ENCODE measurements at regions not wholly inside any gene's neighbourhood (a gene's known extent, or its start where the extent isn't known, plus 50 kb on each side); places are given as distances from the start of the nearest gene placed in this dataset.

DNA sequence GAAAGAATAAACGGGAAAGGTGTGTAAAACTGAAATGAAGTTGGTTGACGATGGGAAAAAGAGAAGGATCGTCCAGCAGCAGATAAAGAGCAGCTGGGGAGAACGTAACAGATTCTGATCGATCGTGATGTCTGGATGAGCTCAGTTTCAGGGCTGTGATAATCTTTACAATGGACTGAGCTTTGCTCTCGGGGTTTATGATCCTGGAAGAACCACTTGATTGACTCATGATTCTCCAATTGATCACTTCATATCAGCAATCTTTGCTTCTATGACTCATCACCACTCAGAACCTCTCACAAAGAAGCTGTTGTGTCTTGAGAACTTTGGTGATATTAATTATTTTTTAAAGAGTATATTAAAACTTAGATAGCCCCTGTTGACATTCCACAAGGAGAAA is 690.7 kb downstream of the TUSC7 start:
- no peak for DNase-seq (ENCODE audit: low spot score)

DNA sequence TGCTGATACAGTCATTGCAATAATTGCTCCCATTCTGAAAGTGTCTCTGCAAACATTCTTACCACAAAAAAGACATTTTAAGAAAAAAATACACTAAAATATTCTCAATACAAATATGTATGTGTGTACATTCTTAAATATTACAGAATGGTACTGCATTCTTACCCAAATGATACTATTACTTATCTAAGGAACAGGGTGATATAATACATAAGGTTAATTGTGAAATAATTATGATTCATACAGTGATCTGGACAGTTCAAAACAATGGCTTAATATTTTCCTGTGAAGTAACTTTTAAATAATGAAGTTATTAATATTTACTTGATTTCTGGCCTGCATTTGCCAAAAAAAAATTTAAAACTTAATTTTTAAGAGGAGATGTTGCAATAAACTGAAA is 694.6 kb downstream of the TUSC7 start:
- no peak for DNase-seq (ENCODE audit: low spot score)

DNA sequence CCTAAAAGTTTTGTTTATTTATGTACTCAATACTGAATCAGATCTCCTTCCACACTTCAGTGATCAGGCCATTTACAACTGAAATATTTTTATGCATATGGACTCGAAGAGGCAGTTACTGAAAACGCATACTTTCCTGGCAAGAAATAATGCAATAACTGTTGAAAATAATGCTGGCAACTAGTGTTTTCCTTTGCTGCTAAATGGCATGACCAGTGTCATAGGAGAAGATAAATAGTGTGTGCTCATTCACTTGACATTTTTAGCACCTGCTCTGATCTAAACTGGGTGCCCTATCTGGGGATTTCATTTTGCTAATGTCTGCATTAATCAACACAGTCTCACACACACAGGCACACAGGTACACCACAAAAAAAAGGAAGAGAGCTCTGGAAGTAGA is 695.2 kb downstream of the TUSC7 start:
- no peak for DNase-seq (ENCODE audit: low spot score)

DNA sequence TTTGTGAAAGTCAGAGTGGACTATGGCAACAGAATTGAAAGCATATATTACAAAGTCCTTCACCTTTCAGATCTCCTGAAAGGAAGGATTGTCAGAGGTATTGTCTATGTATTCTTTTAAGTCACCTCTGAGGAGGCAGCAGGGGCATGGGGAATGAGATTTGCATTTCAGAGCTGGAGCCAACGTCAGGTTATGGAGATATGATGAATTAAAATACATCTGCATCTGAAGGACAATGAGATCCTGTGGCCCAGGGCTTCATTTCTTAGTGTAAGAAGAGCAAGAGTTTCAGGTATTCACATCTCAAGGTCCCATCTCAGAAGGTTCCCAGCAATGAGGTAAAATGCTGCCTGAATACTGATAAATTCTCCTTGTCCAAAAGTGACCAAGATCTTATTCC is 695.8 kb downstream of the TUSC7 start:
- no peak for DNase-seq (ENCODE audit: low spot score)

DNA sequence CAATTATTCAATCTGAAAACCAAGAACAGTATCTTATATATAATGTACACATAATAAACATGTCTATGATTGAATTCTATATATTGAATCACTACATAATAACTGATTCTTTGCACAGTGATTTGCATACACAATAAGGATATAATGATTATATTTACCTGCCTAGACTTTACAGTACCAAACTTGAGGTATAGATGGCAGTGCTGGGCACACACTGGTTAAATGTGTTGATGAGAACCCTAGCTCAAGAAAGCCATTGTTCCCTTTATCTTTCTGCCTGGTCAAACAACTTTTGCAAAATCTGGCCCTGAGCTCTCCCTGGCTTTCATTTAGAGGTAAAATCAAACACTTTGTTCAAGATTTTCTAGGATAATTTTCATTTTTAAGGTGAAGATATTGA is 697.7 kb downstream of the TUSC7 start:
- peak; percentile 9 for DNase-seq (ENCODE audit: low spot score)

DNA sequence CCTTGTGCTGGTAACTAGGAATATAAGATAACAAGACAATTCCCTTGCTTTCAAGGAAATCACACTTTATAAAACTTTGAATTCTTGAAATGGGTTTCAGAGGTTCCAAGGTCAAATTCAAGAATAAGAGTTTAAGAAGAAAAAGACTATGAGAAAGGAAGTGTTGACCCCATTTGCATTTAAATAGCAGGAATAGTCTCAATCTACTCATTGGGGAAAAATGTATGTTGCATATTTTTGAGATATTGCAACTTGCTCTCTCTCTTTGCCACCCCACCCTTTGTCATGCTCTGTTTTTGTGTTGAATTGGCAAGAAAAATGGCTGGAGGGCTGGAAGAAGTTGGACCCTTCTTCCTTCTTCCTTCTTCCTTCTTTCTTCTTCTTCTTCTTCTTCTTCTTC is 699.2 kb downstream of the TUSC7 start:
- peak; percentile 14 for DNase-seq (ENCODE audit: low spot score)

DNA sequence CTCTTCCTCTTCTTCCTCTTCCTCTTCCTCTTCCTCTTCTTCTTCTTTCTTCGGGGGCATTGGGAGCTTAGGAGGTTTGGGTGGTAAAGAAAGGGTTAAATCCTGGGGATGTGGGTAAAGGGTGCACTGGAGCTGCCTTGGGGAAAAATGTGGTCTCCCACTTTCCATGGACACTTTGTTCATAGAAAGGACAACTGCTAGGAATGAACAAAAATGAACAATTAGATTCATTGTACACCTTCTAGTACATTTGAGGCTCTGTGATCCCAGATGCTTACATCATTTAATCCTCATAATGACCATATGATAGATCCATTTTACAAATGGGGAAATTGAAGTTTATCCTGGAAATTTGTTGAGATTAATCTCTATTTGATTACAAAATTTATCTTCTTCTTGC is 699.7 kb downstream of the TUSC7 start:
- DNase-seq (ENCODE audit: low spot score) = no peak

DNA sequence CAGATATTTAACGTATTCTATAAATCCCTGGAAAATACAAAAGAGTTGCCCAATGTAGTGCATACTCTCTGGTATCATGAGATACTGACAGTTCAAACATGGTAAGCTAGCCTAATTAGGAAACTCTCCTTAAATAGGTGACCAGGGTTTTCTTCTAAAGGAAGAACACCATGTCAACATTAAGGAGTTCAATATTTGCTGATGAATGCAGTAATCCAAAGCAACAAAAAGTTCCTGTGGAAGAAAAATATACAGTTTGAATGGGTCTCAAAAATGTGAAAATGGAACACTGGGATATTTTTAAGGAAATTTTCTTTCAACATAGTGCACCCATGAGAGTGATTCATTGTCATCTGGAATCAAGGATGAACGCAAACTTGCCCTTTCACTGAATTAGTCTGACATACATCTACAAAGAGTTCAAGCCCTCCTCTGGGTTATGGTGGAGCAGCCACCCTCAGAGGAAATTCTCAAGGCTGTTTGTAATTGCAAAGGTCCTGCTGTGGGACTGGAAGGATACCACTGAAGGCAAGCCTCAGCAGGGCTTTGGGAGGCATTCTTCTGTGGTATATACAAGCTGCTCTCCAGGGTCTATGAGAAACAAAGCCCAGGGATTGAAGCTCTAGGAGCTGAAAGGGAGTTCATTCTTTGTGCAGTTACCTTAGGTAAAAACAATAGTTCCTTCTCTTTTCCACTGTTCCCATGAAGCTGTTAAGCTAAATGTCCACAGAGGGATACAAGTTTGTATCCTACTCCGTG is 700.3 kb downstream of the TUSC7 start:
- DNase-seq (ENCODE audit: low spot score) = no peak

DNA sequence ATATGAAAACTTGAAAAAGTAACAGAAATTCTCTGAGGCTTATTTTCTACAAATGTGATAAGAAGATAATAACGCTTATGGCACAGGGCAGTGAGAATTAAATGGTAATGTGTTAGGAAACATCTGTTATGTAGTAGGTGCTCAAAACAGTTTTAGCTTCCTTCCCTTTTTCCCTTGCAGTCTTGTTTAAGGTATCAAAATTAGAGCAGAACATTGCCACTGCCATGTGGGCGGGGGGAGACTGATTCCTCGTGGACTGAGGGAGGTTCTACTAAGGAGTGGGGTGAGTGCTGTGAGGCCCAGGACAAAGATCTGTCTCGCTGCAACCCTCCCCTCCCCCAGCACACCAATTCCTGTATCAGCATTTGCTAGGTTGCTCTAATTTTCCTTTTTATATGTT is 702.4 kb downstream of the TUSC7 start:
- no peak for DNase-seq (ENCODE audit: low spot score)

DNA sequence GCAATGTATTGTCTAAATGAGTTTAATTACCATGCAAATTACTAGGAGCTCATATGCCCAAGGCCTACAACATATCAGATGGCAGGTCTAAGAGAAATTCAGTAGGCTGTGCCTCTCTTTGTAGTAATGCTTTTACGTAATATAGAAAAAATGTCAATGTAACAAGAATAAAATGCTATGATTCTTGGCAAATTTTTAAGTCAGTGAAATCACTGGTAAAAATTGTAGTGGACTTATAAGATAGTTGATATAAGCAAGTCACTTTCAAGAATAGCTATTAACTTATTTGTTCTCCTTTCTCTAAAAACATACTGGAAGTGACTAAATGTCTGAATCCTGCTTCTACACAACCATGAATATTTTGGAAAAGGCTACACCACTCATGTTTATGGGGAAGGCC is 707.8 kb downstream of the TUSC7 start:
- DNase-seq (ENCODE audit: low spot score) = peak; percentile 2

DNA sequence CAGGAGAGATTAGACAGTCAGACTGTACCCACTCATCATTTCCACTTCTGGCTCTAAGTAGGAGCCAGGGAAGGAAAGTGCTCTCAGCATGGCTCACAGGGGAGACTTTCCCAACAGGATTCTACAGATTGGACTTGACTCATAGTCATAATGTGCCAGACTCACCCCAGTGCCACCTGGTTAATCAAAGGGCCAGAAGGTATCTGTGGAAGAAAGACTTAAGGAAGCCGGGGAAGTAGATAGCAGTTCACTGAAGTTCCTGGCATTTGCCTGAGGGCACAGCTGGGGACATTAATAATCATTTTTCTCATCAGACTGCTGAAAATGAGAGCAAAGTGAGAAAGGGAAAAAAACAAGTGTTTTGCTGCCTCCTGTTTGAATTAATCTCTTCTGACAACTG is 717.5 kb downstream of the TUSC7 start:
- no peak for DNase-seq (ENCODE audit: low spot score)

DNA sequence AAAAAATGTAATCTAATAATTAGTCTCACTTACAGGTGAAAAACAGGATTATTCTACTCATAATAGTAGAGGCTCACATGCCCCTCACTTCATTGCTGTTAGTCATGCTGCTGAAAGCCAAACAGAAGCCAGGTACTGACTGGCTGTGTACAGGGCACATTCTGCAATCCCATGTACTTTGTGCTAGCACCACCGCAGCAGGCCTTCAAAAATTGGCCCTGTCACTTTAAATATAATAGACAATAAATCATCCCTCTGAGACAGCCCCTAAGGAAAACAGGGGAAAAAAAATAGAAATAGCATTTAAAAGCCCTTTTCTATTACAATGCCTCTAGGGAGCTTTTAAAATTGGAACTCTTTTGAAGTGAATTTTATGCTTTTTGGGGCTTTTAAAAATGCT is 723.8 kb downstream of the TUSC7 start:
- no peak for DNase-seq (ENCODE audit: low spot score)

DNA sequence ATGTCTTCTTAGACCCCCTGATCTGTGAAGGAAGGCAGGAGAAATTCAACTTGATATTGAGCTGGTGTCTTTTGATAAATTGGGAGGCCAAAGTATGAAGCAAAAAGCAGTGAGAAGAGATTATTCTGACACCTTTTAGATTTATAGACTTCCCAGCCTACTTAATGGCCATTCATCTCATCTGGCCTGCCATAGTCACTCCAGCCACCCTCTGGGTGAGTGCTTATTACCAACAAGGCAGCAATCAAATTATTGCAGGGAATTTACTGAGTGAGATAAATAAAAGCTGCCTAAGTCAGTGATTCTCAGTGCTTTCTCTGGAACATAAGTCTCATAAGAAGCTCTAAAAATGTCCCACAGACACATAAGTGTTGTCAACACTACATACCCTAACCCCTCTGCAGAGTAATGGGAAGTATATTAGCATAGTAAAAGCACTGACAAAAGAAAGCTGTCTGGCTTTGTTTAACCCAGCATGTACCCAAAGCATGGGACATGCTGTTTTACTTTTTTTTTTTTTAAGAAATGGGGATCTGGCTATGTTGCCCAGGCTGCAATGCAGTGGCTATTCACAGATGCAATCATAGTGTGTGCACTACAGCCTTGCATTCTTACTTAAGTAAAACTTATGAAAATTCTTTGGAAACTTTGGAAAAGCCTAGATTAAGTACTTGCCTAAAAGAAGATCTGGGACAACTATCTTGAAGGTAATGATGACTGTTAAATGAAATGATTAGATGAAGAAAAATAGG is 725.3 kb downstream of the TUSC7 start:
- no peak for DNase-seq (ENCODE audit: low spot score)

DNA sequence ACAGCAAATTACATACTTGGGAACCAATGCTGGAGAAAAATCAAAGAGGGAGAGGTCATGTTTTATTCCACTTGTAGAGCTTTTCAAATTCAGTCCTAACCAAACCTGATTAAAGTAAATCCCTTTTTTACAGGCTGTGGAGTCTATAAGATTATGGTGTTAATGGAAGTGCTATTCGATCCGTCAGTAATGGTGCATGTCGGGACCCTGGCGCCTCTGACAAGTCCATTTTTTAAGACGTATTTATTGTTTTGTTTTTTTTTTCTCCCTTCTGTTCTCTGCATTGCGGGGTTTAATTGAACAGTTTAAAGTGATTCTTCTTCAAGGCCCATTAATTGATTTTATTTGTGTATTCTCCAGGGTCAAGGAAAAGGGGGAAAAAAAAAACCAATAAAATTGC is 725.9 kb downstream of the TUSC7 start:
- DNase-seq (ENCODE audit: low spot score) = no peak

DNA sequence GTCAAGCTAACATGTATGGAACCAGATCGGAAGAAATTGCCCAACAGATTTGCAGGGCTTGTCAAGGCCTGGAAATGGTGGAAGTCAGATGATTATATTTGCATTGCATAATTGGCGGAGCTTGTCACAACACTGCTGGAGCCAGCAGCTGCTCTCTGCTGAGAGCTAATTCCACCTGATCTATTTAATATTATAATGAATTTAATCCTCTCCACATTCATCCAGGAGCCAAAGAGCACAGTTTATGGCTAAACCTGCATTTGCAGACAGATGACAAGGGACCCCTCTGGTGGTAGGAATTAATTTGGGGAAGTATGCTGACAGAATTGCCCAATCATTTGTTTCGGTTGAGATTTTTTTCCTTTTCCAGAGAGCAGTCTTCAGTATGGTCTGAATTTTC is 730.2 kb downstream of the TUSC7 start:
- peak; percentile 22 for DNase-seq (ENCODE audit: low spot score)

DNA sequence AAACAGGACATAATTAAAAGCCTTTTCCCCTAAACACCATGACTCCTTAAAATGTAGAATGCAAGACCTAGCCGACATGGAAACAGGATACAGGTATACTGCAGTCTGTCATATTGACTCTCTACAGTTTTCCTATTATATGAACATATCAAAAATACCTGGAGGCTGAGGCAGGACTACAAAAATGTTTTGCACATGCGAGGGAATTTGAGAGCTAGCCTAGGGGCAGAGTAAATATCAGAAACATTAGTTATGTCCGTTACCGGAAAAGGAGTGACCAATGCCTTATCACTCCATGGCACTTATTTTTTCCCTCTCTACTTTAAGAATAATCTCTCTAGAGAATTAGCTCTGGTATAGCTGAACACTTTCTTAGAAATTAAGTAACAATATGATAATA is 732.3 kb downstream of the TUSC7 start:
- no peak for DNase-seq (ENCODE audit: low spot score)

DNA sequence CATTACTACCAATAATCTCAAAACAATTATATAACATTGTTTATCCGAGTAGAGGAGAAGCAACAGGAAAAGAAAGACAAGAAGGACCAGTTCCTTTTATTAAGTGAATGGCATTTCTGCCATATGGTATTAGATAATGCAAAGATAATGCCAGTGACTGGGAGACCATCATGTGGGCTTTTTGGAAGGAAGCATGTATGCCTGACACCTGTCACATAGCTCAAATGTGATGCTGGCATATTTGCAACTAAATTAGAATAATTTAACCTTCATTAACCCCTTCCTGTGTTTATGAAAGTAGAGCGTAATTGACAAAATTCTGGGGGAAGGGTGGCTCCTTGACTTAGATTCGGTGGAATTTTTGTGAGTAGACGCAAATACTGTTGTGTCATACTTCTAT is 733.0 kb downstream of the TUSC7 start:
- no peak for DNase-seq (ENCODE audit: low spot score)

DNA sequence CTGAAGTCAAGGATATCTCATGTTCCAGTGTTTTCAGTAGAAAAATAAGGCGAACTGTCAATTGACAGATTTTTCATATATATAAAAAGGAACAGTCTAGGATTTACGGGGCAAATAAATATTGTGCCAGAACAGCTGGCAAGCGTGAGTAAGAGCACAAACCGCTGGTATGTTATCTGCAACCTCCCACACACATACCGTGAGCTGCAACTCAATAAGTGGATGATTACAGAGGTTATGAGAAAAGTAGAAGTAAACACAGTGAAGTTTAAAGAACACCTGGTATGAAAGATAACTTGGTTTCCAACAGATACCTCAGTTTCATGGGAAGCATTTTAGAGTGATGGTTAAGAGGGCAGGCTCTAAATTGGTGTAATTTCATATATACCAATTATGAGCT is 733.4 kb downstream of the TUSC7 start:
- no peak for DNase-seq (ENCODE audit: low spot score)

DNA sequence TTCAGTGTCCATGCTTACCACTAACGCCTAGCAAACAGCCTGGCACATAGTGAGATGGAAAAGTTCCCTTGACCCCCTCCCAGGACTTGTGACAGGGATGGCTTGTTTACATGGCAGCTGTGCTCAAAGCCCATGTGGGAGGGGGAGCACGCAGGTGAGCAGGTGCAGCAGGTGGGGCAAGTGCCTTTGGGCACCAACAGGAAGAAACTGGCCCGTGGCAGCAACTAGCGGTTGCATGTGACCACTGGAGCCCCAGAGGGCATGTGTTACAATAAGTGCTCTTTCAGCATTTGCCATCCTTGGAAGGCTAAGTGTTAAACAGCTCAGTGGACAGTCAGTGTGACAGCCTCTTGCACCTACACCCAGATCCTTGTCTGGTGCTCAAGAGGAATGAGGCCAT is 734.6 kb downstream of the TUSC7 start:
- no peak for DNase-seq (ENCODE audit: low spot score)

DNA sequence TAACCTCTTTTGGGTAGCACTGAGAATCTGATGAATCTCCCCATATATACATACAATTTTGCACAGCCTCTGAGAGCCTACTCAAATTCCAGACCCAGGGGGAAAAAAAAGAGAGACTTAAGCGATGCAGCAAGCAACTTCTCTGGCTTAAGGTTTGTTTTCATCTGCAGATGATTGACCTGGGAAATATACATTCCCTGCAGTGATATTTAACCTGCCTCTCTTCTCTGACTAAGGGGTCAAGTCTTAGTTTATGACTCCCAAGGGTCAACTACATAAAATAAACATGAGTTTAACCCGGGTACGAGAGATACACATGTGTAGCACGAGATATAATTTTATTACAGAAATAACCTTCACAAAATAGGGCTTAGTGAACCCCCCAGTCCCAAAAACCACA is 737.8 kb downstream of the TUSC7 start:
- no peak for DNase-seq (ENCODE audit: low spot score)

DNA sequence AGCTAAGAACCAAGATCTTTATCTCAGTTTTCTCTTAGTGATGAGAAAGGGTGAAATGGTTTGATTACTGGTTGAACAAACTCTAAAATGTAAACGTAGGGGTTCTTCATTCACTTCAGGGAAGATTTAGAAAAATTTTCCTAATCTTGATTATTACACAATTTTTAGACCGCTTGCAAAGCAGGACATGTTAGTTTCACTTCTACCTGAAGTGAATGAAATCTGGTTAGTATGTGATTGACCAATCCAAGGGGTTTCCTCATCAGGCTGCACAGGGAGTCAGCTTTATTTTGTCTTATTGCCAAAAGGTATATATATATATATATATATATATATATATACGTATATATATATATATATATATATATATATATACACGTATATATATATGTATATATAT is 740.4 kb downstream of the TUSC7 start:
- DNase-seq (ENCODE audit: low spot score) = no peak

DNA sequence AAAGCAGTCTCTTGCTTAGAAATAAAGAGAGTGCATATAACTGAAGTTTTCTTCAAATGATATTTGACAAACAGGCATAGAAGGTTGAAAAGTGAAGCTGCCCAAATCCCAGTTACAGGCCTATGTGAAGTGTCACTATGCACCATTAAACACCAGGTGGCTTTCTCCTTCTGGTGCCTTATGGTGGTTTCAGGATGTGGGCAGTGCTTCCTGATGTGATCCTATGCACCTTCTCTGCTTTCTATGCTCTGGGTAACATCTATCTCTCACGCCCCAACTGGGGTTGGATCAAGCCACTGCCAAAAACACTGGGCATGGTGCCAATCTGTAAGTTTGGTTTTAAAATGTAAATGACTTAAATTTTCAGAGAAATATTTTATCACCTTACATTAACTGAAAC is 744.7 kb downstream of the TUSC7 start:
- no peak for DNase-seq (ENCODE audit: low spot score)

DNA sequence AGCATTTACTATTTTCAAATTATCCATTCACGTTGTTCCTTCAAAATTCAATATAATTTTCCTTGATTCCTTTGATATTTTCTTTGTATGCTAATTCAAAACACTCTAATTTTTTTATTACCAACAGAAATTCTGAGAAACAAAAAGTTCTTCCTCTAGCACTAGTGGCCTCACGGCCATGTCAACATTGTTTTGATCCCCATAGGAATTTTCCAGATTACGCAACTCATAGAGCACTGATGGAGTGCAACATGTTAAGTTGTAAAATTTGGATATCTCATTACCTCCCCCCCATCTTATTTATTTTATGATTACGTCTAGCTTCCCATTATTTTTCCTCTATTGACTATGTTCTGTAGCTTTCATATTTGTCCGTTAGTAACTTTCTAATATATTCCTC is 745.3 kb downstream of the TUSC7 start:
- no peak for DNase-seq (ENCODE audit: low spot score)

DNA sequence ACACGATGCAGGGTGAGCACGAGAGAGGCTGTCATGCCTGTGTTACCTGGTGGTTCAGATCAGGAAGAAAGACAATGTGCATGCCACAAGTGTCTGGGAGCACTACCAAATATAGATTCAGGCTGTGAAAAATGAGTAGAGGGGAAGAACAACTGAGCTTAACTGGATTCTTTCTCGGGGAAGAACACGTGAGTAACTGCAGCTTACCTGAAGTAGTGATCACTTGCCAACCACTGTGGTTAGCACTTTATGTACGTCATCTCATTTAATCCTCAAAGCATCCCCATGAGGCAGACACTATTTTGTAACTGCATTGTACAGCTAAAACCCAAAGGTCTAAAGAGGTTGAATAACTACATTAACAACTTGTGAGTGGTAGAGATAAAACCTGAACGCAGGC is 746.2 kb downstream of the TUSC7 start:
- no peak for DNase-seq (ENCODE audit: low spot score)
